ENCODE measurements at regions not wholly inside any gene's neighbourhood (a gene's known extent, or its start where the extent isn't known, plus 50 kb on each side); places are given as distances from the start of the nearest gene placed in this dataset.

DNA sequence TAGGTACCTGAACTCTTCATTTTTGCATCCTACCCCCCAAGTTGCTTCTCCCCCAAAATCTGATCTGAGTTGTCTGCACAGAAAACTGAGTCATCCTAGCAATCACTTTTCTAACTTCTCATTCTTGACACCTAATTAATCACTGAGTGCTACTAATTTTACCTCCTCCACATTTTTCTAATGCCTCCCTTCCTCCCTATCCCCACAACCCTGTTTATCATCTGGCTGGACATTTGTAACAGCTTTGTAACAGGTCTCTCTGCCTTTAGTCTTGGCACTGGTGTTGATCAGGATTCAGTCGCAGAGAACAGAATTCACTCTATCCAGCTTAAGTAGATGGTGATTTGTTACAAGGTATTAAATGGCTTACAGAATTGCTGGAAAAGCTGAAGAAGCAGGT lies 303.9 kb upstream of the GATB start:
- TF ChIP-seq, protein P1, sequence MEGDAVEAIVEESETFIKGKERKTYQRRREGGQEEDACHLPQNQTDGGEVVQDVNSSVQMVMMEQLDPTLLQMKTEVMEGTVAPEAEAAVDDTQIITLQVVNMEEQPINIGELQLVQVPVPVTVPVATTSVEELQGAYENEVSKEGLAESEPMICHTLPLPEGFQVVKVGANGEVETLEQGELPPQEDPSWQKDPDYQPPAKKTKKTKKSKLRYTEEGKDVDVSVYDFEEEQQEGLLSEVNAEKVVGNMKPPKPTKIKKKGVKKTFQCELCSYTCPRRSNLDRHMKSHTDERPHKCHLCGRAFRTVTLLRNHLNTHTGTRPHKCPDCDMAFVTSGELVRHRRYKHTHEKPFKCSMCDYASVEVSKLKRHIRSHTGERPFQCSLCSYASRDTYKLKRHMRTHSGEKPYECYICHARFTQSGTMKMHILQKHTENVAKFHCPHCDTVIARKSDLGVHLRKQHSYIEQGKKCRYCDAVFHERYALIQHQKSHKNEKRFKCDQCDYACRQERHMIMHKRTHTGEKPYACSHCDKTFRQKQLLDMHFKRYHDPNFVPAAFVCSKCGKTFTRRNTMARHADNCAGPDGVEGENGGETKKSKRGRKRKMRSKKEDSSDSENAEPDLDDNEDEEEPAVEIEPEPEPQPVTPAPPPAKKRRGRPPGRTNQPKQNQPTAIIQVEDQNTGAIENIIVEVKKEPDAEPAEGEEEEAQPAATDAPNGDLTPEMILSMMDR (conservative IDR thresholded peaks at IDR 0.05) = no peak
- no peak overlapping the region for H3K4me3 Mint-ChIP-seq
- no peaks in the 10 kb centered on the region for H4K20me1 ChIP-seq (ENCODE audit: control insufficient read depth, insufficient read depth, insufficient read length)
- H3K9me3 Mint-ChIP-seq = no peaks in the 10 kb centered on the region; a peak in 1 of 5 replicates
- DNase-seq = no peak
- no peak overlapping the region for H3K27ac ChIP-seq (ENCODE audit: insufficient read length, low read depth, low read length)
- WGBS (ENCODE audit: extremely low coverage, insufficient read length, low lambda C conversion rate) = no CpG with 5 or more reads among the region's 1 CpG
- H3K23me2 ChIP-seq (ENCODE audit: insufficient read length, low read depth, low read length, poor library complexity, severe bottlenecking) = no peaks in the 10 kb centered on the region
- H2BK5ac ChIP-seq (ENCODE audit: insufficient read length, low read length) = no peak overlapping the region
- no peaks in the 10 kb centered on the region for H3K79me1 ChIP-seq (ENCODE audit: insufficient read depth, low read depth, low read length, poor library complexity, severe bottlenecking)
- peaks cover 9 to 17% of the 10 kb centered on the region in 2 experiments; a peak in 3 of 4 replicates for H3K4me1 Mint-ChIP-seq
- H3K4me2 ChIP-seq (ENCODE audit: insufficient read depth, insufficient read length, low read length) = no peak overlapping the region
- H3K4ac ChIP-seq (ENCODE audit: low read depth, low read length) = no peak overlapping the region
- no peak overlapping the region for H3K18ac ChIP-seq (ENCODE audit: insufficient read length, low read depth, low read length)
- no peaks in the 10 kb centered on the region for H3K36me3 Mint-ChIP-seq (ENCODE audit: insufficient read depth in 1 of 3, low read depth in 3 of 3)
- no peak overlapping the region for H3K23ac ChIP-seq (ENCODE audit: insufficient read length, low read depth, low read length)
- H3K56ac ChIP-seq (ENCODE audit: insufficient read length, low read depth, low read length) = no peak overlapping the region
- no peak overlapping the region for H2AFZ ChIP-seq (ENCODE audit: low read length)
- no peak overlapping the region for H2BK12ac ChIP-seq (ENCODE audit: insufficient read length, low read depth, low read length)
- no peak overlapping the region for H2AK5ac ChIP-seq (ENCODE audit: insufficient read length, low read length)
- H2BK120ac ChIP-seq (ENCODE audit: low read depth, low read length, poor library complexity, severe bottlenecking) = no peak overlapping the region
- no peak overlapping the region for H3T11ph ChIP-seq (ENCODE audit: low read length)
- H3K27me3 ChIP-seq (ENCODE audit: insufficient read depth, low read length) = no peaks in the 10 kb centered on the region
- H4K8ac ChIP-seq (replicated peaks; ENCODE audit: insufficient read length, low read depth, low read length) = no peak overlapping the region
- H3K4me1 ChIP-seq (ENCODE audit: insufficient read depth, low read length) = no peaks in the 10 kb centered on the region
- H3K9me3 ChIP-seq (ENCODE audit: control insufficient read depth, low read depth, low read length) = no peaks in the 10 kb centered on the region
- no peak overlapping the region for H4K91ac ChIP-seq (ENCODE audit: insufficient read length, low read depth, low read length)
- H3K14ac ChIP-seq (ENCODE audit: insufficient read depth, low read length) = no peak overlapping the region
- H3K9ac ChIP-seq (ENCODE audit: extremely low read depth, insufficient read length, low read length) = no peak overlapping the region
- no peak overlapping the region for H3K27ac Mint-ChIP-seq
- no peak overlapping the region for H4K5ac ChIP-seq (ENCODE audit: insufficient read length, low read depth, low read length)
- H3K27me3 Mint-ChIP-seq (ENCODE audit: low read depth) = peaks cover 2% of the 10 kb centered on the region; the same call in 1 of the 2 replicates
- no peaks in the 10 kb centered on the region for H3K79me2 ChIP-seq (ENCODE audit: insufficient read depth, low read length)
- H2BK15ac ChIP-seq (ENCODE audit: low read depth, low read length) = no peak overlapping the region
- H2BK20ac ChIP-seq (ENCODE audit: low read depth, low read length, poor library complexity, severe bottlenecking) = no peak overlapping the region
